Epithelial cell of prostate (primary cell): ENCODE measurements at regions not wholly inside any gene's neighbourhood (a gene's known extent, or its start where the extent isn't known, plus 50 kb on each side); places are given as distances from the start of the nearest gene placed in this dataset.
"Not testable (repeated sequence)": the region's sequence is repeated elsewhere in the genome, so short reads cannot be mapped to it uniquely, and the experiment has no call there.

Experiments
- DNase-seq: peaks from one replicate; pipeline ENCODE4 v3.0.0-alpha.2; 2011; ENCODE audit warnings: low read depth, low spot score
- H3K27ac ChIP-seq: fragments of 450-650 bp; 2 replicates; pipeline ENCODE4 v1.5.1; 2017; ENCODE audit warnings: mild to moderate bottlenecking

DNA sequence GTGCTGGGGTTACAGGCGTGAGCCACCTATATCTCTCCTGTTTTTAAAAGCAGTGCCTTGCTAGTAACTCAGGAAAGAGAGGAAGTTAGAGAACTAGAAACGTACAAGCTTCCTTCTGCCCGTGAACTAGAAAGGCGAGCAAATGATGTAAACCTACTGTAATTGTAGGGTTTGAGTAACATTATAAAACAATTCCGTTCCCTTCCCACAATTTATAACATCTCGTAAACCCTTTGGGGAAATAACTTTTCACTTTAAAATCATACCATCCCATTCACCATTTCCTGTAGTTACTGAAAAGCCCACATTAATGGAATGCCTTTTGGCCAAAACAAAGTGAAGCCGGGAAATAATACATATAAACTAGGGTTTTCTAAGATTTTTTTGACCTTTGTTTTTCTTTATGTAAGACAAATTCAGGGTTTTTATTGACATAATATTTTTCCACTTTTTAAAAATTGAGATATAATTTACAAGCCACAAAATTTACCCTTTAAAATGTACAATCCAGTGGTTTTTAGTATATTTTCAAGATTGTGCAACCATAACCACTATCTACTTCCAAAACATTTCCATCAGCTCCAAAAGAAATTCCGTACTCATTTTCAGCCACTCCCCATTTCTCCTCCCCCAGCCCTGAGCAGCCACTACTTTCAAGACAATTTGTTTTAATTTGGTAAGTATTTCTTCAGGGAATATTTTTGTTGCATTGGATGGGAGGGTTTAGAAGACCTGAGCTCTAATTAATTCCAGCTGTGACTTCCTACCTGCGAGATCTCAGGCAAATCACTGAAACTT, 175.1 kb upstream of the PDE10A start:
- no peak for DNase-seq
- no peak overlapping the region for H3K27ac ChIP-seq

DNA sequence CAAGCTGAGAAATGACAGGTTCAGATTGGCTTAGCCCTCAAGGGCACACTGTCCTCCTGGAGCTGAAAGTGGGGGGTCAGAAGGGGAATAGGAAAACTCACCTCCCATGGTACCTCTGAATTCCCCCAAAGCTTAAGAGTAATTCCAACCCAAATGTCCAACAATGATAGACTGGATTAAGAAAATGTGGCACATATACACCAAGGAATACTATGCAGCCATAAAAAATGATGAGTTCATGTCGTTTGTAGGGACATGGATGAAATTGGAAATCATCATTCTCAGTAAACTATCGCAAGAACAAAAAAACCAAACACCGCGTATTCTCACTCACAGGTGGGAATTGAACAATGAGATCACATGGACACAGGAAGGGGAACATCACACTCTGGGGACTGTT, 173.6 kb upstream of the PDE10A start:
- H3K27ac ChIP-seq, DNase-seq: not testable (repeated sequence)

DNA sequence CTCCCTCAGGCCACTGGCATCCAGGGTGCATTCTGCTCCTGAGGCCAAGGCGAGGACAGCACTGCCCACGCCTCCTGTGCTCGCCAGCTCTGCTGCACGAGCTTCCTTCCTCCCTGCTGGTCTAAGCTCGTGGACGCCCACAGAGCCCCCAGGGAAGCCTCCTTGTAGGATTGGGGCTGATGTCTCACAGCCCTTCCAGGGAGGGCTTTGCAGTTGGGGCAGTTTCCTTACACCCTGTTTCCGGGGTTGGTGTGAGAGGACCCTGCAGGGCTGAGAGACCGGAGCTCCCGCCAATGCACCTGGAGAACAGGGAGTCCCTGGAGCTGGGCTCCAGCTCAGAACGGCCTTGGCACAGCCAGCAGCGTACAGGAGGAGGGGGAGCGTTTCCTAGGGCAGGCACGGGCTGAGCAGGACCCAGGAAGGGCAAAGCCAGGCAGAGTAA, 172.4 kb upstream of the PDE10A start:
- DNase-seq = no peak
- no peak overlapping the region for H3K27ac ChIP-seq

DNA sequence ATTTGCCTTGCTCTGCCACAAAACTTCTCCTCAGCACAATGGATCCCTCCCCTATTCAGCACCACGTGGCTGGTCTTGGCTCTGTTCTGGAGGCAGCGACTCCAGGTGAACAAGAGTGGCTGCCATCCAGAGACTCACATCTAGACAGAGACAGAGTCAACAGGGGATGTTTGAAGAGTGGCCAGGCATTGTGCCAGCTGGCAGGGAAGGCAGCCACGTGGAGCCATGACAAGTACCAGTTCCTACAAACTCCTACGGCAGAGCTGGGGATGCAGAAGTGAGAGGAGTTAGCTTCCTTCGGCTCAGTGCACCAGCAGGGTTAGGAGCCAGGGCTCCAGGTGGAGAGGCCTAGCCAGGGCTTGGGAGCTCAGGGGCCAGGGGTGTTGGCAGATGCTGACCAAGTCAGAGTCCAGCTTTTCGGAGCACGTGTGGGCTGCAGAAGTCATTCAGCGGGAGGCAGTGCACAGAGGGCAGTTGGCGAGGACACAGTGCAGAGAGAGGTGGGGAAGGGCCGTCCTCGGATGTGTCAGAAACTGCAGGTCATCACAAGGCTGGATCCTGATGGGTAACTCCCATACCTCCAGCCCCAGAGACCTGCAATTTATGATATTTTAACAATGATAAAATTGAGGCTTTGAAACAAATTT, 171.7 kb upstream of the PDE10A start:
- no peak overlapping the region for H3K27ac ChIP-seq
- peak; percentile 20 for DNase-seq

DNA sequence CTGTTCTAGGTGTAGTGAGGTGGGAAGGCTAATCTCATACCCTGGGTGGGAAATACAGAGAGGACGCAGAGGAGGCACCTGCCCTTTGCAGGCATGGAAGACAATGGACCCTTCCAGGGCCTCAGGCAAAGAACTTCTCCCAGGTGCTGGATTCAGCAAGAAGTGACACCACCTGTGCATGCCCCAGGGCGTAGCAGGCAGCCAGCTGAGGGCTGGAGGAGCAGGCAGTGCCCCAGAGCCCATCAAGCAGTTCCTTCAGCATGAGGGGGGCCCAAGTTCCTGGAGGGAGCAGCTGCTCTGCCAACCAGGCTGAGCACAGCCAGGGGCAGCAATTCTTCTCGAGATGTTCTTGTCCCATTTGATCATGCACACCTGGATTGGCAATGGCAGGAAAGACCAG, 170.3 kb upstream of the PDE10A start:
- H3K27ac ChIP-seq = no peak overlapping the region
- no peak for DNase-seq

DNA sequence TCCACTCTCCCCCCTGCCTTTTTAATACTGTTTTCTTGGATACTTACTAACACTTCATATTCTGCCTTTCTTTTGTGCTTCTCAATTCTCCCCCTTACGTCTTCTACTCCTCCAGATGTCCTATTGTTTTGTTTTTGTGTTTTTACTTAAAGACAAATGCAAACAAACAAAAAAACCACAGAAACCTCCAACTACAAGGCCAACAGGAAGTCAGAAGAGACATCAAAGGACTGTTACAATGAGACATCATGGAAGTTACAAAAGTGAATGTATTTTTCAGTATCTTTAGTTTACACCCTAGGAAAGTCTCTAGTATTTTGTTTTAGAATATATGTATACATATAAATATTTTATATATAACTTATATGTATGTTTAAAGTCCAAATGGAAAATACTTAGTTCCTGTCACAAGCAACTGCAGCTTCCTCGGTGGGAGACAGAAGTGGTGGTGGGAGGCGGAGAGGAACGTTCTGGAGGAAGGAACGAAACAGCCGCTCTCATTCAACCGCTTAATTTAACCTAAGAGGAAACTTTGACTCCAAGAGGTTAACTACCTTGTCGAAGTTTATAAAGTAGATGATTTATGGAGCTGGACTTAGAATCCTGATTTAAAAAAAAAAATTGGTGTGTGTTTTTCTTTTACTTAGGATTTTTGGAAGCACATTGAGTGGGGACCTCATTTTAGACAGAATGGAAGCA, 168.9 kb upstream of the PDE10A start:
- no peak overlapping the region for H3K27ac ChIP-seq
- DNase-seq = no peak

DNA sequence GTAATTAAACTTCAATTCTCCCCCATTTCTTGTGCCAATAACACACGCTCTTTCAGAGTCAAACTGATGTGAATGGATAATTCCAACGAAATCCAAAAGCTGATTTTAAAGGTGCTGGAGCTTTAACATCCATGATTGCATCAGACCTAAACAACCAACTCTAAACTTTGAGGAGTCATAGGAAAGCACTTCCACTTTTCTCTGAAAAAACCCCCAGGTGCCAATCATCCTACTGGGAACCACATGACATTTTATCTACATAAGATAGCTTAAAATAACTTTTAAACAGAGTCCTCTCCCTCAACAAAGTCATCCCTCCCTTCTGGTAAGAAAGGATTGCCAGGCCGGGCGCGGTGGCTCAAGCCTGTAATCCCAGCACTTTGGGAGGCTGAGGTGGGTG, 167.7 kb upstream of the PDE10A start:
- no peak for DNase-seq

DNA sequence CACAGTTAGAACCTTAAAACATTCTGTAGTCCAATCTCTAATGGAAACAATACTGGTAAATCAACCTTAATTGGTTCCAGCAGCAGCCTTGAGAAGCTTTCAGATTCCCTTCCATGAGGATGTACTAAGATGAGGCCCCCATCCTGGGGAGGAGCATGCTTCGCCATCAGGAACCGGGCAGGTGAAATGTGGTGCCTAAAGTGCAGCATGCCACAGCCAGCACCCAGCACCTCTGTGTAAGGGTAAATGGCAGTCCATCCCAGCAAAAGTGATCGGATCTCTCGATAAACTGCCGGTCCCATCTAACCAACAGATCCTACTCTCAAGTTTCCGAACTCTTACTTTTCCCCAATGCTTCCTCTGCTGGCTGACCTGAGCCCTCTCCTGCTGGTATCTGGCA, 166.3 kb upstream of the PDE10A start:
- no peak overlapping the region for H3K27ac ChIP-seq
- no peak for DNase-seq

More for the DNA sequence above, 167.7 kb upstream of the PDE10A start:
- H3K27ac ChIP-seq = no peak overlapping the region

DNA sequence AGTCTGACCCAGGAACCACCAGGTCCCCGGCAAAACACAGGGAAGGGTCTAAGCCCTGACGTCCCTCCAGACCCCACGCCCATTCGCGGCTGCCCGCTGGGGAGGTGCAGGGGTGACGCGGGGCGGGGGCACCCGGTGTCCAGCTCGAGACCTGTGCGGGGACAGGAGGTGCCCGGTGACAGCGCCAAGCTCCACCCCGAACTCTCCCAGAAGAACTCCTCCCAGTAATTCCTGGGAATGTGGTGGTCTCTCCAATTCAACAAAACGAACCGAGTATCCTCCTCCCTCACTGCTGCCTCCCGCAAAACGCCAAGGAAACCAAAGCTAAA, 164.1 kb upstream of the PDE10A start:
- H3K27ac ChIP-seq = no peak overlapping the region
- DNase-seq = no peak

DNA sequence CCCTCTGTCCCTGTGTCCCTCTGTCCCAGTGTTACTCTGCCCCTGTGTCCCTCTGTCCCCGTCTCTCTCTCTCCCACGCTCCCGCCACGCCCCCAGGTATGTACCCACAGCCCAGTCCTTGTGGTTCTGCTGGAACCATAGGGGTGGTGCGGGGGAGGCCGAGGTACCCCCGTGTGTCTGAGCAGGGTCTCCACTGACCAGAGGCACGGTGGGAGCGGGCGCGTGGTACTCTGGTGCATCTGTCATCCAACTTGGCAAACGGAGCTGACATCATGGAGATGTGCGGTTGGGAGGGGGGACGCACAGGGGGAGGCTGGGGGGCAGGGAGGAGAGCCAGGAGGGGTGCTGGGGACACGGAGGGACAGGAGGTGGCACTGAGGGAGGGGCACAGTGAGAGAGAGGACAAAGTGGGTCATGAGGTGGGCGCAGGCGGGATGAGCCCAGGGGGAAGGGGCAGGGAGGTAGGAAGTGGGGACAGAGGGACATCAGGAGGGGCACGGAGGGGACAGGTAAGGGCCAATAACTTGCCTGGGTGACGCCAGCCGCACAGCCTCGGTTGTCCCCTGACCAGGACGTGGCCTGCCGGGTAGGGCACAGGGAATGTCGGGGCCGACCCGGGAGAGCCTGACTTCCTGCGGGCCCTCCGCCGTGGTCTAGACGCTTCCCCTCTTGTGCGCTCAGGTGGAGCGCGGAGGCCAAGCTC, 163.6 kb upstream of the PDE10A start:
- no peak for DNase-seq
- H3K27ac ChIP-seq = no peak overlapping the region

DNA sequence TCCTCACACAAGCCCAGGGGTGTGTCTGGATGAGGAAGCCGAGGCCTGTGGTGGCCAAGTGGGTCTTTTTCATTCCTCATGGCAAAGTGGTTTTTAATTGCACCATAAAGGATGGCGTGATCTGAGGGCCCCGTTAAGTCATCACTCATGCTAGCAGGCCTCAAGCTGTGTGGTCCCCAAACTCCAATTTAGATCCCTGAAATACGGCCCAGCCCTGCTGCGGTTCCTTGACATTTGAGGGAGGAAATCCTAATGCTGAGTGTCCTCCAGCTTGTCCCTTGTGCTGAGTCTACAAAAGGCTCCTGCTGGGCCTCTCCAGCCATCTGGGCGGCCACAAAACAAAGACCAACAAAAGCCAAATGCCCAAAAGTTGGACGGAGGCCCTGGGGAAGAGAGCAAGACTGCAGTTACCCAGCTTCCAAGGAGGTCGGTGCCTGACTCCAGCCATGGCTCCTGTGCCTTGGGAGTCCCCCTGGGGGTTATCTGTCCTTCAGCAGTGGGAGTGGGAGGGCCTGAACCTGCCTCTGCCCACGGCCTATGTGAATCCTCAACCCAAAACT, 162.3 kb upstream of the PDE10A start:
- H3K27ac ChIP-seq = no peak overlapping the region
- DNase-seq = no peak

DNA sequence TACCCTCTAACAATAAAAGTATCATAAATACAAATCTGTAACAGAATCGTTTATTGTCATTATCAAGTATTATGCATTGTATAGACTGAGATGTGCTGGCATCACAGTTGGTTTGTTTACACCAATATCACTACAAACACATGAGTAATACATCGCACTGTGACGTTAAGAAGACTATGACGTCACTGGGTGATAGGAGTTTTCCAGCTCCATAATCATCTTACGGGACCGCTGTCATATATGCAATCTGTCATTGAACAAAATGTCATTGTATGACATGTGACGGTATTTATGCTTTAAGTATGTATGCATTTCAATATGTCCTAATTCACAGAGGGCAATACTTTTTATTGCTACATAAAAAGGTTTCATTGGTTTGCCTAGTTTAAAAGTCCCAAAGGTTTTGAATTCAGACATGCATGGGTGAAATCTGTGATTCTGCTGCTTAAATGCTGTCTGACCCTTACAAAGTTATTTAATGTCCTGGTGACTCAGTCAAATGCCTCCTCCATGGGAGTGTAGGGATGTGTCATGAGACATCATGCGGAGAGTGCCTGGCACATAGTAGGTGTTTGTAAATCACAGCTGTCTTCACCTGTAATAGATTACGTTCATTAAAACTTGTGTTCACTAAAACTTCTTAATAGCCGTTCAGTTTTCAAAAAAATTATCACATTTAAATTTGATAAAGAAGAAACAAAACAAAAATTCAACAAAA, 160.7 kb upstream of the PDE10A start:
- H3K27ac ChIP-seq = no peak overlapping the region
- no peak for DNase-seq

DNA sequence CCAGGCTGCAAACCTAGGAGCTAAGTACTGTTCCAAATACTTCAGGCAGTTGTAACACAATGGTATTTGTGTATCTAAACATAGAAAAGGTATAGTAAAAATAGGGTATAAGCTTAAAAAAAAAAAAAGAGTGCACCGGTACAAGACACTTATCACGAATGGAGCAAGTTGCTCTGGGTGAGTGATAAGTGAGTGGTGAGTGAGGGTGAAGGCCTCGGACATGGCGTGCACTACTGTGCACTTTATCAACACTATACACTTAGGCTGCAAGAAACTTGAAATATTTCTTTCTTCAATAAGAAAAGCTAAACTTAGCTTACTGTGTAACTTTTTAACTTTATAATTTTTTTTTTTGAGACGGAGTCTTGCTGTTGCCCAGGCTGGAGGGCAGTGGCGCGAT, 159.5 kb upstream of the PDE10A start:
- no peak for DNase-seq
- H3K27ac ChIP-seq = no peak overlapping the region

DNA sequence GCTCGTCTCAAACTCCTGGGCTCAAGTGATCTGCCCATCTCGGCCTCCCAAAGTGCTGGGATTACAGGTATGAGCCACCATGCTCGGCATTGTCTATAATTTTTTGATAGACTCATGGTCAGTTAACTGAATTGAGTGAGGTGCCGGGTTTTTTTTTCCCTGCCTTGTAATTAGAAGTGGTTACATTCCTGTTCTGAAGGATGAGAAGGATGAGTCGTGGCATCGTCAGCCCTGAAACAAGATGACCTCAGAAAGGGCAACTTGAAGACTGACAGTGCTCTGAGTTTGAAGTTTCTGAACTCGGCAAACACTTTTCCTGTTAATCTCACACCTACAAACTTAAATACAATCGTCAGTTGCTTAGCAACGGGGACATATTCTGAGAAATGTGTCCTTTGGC, 158.7 kb upstream of the PDE10A start:
- DNase-seq = no peak
- no peak overlapping the region for H3K27ac ChIP-seq

DNA sequence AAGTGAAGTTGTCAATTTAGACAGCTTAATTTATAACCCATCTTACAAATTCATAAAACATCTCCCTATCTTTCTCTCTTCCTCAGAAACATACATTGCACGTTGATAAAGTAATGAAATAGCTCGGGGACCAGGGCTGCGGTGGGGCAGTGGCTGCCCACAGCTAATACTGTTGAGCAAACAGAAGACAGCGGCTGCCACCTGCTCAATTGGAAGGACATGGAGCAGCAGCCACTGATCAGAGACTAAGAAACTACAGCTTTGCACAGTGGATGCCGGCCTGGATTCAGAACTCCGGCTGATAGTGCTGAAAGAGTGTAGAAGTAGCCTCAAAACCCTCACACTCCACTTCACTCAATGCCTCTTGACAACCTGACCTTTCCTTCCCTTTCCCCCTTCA, 157.9 kb upstream of the PDE10A start:
- H3K27ac ChIP-seq = no peak overlapping the region
- DNase-seq = no peak

DNA sequence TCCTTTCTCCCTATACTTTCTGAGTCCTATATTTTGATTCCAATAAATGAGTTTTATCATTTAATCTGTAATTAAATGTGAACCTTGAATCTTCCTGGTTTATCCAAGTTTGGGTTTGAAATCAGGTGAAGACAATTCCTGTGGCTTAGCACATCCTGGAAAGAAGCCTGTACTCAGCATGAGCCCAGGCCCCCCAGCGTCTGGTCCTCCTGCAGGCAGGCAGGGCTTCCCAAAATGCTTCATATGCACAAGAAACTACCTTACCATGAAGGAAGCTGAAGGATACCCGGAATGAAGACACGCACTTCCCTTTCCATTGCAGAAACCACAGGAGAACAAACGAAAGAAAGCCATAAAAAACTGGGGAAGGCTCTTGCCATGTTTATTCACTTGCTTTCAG, 157.4 kb upstream of the PDE10A start:
- no peak for DNase-seq
- H3K27ac ChIP-seq = no peak overlapping the region

DNA sequence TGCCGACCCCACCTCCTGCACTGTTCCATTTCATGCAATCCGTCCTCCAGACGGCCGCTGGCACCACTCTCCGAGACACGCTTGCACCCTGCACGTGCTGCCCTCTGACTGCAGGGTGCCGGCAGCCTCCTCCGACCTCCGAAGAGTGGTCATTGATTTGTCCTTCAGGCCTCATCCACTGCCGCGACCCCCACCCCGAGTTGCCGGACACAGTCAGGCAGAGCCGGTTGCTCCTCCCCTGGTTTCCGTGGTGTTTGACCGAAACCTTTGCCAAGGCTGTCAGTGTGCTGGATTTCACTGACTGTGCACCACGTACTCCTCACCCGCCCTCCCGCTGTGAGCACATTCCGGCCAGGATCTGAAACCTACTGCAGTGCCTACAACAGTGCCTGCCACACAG, 156.4 kb upstream of the PDE10A start:
- no peak for DNase-seq
- H3K27ac ChIP-seq = no peak overlapping the region

DNA sequence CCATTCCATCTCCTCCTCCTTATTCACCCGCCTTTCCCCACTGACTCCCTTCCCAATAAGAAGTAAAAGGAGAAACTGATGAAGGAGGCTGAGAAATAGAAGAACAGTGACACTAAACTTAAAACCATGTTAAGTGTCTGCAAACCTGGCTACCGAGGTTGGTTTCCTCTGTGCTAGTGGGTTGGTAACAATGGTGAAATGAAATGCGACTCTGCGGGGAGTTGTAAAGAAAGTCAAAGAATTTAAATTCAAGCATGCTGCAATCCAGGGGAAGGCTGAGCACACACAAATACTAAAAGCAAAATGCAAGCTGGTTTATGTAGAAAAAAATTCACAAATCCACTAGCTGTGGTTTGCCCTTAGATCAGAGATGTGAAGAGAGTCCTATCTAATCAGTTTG, 155.2 kb upstream of the PDE10A start:
- DNase-seq = no peak
- no peak overlapping the region for H3K27ac ChIP-seq

DNA sequence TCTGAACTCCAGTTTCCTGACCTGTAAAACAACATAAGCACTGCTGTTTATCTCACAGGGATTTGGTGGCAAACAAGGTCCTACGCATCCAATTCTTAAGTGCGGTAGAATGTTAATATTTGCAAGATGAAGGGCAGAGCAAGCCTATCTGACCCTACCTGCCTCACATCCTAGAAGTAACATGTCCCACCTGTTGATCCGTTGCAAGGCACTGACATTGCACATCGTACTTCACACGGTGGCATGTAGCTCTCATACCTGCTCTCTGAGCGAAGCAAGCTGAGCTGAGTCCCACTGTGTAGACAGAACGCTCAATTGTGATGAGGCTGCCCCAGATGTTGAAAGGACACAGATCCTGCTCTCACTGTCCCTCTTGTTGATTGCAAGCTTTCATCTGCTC, 154.7 kb upstream of the PDE10A start:
- H3K27ac ChIP-seq = no peak overlapping the region
- DNase-seq = no peak

DNA sequence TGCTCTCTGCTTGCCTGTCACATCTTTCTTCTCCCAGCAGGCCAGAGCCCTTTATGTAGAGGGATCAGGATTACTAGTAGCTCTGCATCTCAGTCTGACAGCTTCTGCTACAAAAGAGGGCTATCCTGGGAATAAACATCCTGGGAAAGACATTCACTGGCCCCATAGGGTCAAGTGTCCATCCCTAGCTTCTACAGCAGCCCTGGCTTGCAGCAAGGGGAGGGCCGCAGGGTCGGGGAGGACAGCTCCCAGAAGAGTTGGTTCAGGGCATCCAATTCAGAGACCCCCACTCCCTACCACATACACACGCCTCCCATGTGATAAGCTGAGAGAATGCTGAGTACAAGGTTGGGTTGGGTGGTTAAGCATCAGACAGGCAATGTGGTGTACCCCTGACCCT, 154.1 kb upstream of the PDE10A start:
- H3K27ac ChIP-seq = no peak overlapping the region
- no peak for DNase-seq
